GM12891 (cell line): ENCODE measurements at regions not wholly inside any gene's neighbourhood (a gene's known extent, or its start where the extent isn't known, plus 50 kb on each side); places are given as distances from the start of the nearest gene placed in this dataset.

Experiments used
- POLR2A ChIP-seq: IDR thresholded peaks from 2 replicates; pipeline ENCODE4 v1.6.1; 2011; ENCODE audit warnings: low read depth, low read length, control low read depth
- POLR2AphosphoS5 ChIP-seq: IDR thresholded peaks from 2 replicates; pipeline ENCODE4 v1.6.1; 2011; ENCODE audit warnings: low read depth, low read length, control low read depth
- SPI1 ChIP-seq: IDR thresholded peaks from 2 replicates; pipeline ENCODE4 v1.6.1; 2011; ENCODE audit warnings: low read depth, low read length, control low read depth
- TAF1 ChIP-seq: IDR thresholded peaks from 2 replicates; pipeline ENCODE4 v1.6.1; 2011; ENCODE audit warnings: low read depth, low read length, control low read depth

DNA sequence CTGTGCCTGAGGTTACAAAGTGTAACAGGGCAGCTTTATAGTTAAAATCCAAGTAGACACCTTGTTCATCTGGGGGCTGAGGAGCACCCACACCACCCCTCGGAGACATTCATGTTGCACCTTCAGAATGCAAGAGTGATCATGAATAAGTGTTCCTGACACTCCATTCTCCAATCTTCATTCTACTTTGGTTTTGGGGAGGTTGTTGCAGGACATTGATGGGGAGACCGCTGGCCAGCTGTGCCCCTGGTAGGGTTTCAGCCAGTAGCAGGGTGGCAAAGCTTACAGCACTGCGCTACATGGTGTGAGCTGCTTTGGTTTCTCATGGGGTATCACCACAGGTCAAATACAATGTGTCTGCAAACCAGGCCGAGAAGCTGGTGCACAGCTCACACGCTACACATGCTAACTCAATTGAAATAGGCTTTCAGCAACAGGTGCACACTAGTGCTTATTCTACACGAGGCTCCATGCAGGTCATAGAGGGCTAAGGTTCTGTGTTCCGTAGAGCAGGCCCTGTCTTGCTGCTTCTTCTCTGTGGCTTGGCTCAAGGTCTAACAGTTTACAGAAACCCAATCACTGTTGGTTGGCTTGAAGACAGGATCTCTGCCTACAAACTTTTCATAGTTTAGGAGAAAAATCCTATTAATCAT lies 317.4 kb upstream of the ZNF32 start:
- no peak for TF ChIP-seq TAF1
- TF ChIP-seq POLR2A: no peak
- TF ChIP-seq SPI1: no peak
- no peak for TF ChIP-seq POLR2AphosphoS5
